Posterior vena cava (tissue), 2 donors: ENCODE measurements at regions not wholly inside any gene's neighbourhood (a gene's known extent, or its start where the extent isn't known, plus 50 kb on each side); places are given as distances from the start of the nearest gene placed in this dataset.

ENCODE experiments used
- DNase-seq: peaks from one replicate; pipeline ENCODE4 v3.0.0-alpha.2; 2020; ENCODE audit warnings: low spot score
- intact Hi-C, 2 donors: fragments of 100-400 bp; cut with DNase I; formaldehyde crosslinking; loops; one replicate each; pipeline versions ENCODE4 v1.14.1 to v1.14.2; 2022 to 2023
- donor health status: DM: yes; HTN: yes; CAD: no.
- donor health status: DM: yes; HTN: yes; CAD: no.

- intact Hi-C loops, result no loop called here
These were observed 541.8 kb upstream of the VRK2 start for GRCh38 chr2:57504787-57505186.

GRCh38 chr2:57509189-57509588, 537.4 kb upstream of the VRK2 start:
- DNase-seq, result no peak
- intact Hi-C loops, result no loop called here

More at GRCh38 chr2:57504787-57505186, 541.8 kb upstream of the VRK2 start:
- DNase-seq, result no peak

- no peak for DNase-seq
- intact Hi-C loops, result loop anchor here in 1 of 2 donors (10.0 kb wide), 1 partner anchor 1326 kb away; the partner anchor contains the start of gene CCDC85A
These were observed 535.9 kb upstream of the VRK2 start for GRCh38 chr2:57510704-57511103.

GRCh38 chr2:57515366-57515765, 531.2 kb upstream of the VRK2 start:
- intact Hi-C loops, result loop anchor here in 1 of 2 donors (10.0 kb wide), 1 partner anchor 1331 kb away; the partner anchor contains the start of gene CCDC85A
- no peak for DNase-seq

GRCh38 chr2:57516698-57517340, 529.8 kb upstream of the VRK2 start:
- no peak for DNase-seq
- intact Hi-C loops, result loop anchor here in 1 of 2 donors (10.0 kb wide), 1 partner anchor 1332 kb away; the partner anchor contains the start of gene CCDC85A

GRCh38 chr2:57523304-57523703, 523.3 kb upstream of the VRK2 start:
- intact Hi-C loops, result no loop called here
- DNase-seq, result no peak

- DNase-seq, result no peak
- intact Hi-C loops, result no loop called here
These were observed 518.9 kb upstream of the VRK2 start for GRCh38 chr2:57527685-57528084.

- intact Hi-C loops, result no loop called here
- no peak for DNase-seq
These were observed 518.1 kb upstream of the VRK2 start for GRCh38 chr2:57528499-57528898.

GRCh38 chr2:57534358-57534757, 512.2 kb upstream of the VRK2 start:
- intact Hi-C loops, result no loop called here
- no peak for DNase-seq

GRCh38 chr2:57536535-57537231, 509.9 kb upstream of the VRK2 start:
- DNase-seq, result no peak
- intact Hi-C loops, result no loop called here

GRCh38 chr2:57539761-57540160, 506.8 kb upstream of the VRK2 start:
- intact Hi-C loops, result no loop called here
- DNase-seq, result no peak

GRCh38 chr2:57542081-57542480, 504.5 kb upstream of the VRK2 start:
- no peak for DNase-seq
- intact Hi-C loops, result no loop called here

GRCh38 chr2:57543211-57543610, 503.4 kb upstream of the VRK2 start:
- DNase-seq, result no peak
- intact Hi-C loops, result no loop called here

GRCh38 chr2:57544624-57545023, 502.0 kb upstream of the VRK2 start:
- no peak for DNase-seq
- intact Hi-C loops, result no loop called here

- intact Hi-C loops, result no loop called here
- DNase-seq, result no peak
These were observed 500.1 kb upstream of the VRK2 start for GRCh38 chr2:57546478-57546877.

GRCh38 chr2:57549642-57550102, 496.9 kb upstream of the VRK2 start:
- DNase-seq, result no peak
- intact Hi-C loops, result loop anchor here in 1 of 2 donors (5.0 kb wide), 1 partner anchor 1473 kb away; no protein-coding TSS in a partner anchor

GRCh38 chr2:57550912-57551311, 495.7 kb upstream of the VRK2 start:
- intact Hi-C loops, result loop anchor here in 1 of 2 donors (5.0 kb wide), 1 partner anchor 1471 kb away; no protein-coding TSS in a partner anchor
- DNase-seq, result no peak

- DNase-seq, result no peak
- intact Hi-C loops, result loop anchor here in 1 of 2 donors (5.0 kb wide), 1 partner anchor 1469 kb away; no protein-coding TSS in a partner anchor
These were observed 493.7 kb upstream of the VRK2 start for GRCh38 chr2:57552885-57553284.

GRCh38 chr2:57554348-57554747, 492.3 kb upstream of the VRK2 start:
- no peak for DNase-seq
- intact Hi-C loops, result loop anchor here in 1 of 2 donors (5.0 kb wide), 1 partner anchor 1468 kb away; no protein-coding TSS in a partner anchor

GRCh38 chr2:57558312-57558711, 488.3 kb upstream of the VRK2 start:
- no peak for DNase-seq
- intact Hi-C loops, result no loop called here
